Mesenchymal stem cell (in vitro differentiated cells and primary cell): ENCODE measurements at regions not wholly inside any gene's neighbourhood (a gene's known extent, or its start where the extent isn't known, plus 50 kb on each side); places are given as distances from the start of the nearest gene placed in this dataset.

ENCODE experiments used
- DNase-seq: peaks from one replicate; pipeline ENCODE4 v3.0.0-alpha.2; 2013
- H2AFZ ChIP-seq: one replicate; pipeline ENCODE4 v1.6.1; 2013; ENCODE audit warnings: low read depth, mild to moderate bottlenecking, control low read depth, inconsistent platforms, low read length, moderate library complexity
- H2AK5ac ChIP-seq: 2 replicates; pipeline ENCODE4 v1.6.1; 2013; ENCODE audit warnings: low read length, moderate library complexity, mild to moderate bottlenecking, inconsistent platforms; ENCODE audit not compliant: severe bottlenecking
- H2BK120ac ChIP-seq: one replicate; pipeline ENCODE4 v1.6.1; 2013; ENCODE audit warnings: low read depth, mild to moderate bottlenecking, inconsistent platforms, low read length, moderate library complexity
- H2BK12ac ChIP-seq, 2 experiments: one replicate each; pipeline ENCODE4 v1.6.1; 2013; ENCODE audit warnings: inconsistent platforms in 2 of 2, low read length in 2 of 2, mild to moderate bottlenecking in 2 of 2, moderate library complexity in 2 of 2, control low read depth in 1 of 2
- H2BK15ac ChIP-seq: one replicate; pipeline ENCODE4 v1.6.1; 2013; ENCODE audit warnings: mild to moderate bottlenecking, low read depth, inconsistent platforms; ENCODE audit not compliant: poor library complexity, severe bottlenecking
- H2BK5ac ChIP-seq: 2 replicates; pipeline ENCODE4 v1.6.1; 2013; ENCODE audit warnings: low read depth, mild to moderate bottlenecking, low read length, control low read depth, inconsistent platforms; ENCODE audit not compliant: poor library complexity, severe bottlenecking
- H3K14ac ChIP-seq, 2 experiments: one replicate each; pipeline ENCODE4 v1.6.1; 2013; ENCODE audit warnings: inconsistent platforms in 2 of 2, low read length in 2 of 2, control low read depth in 1 of 2, mild to moderate bottlenecking in 1 of 2, moderate library complexity in 1 of 2
- H3K18ac ChIP-seq, 2 experiments: one replicate each; pipeline ENCODE4 v1.6.1; 2013; ENCODE audit warnings: inconsistent platforms in 2 of 2, low read length in 2 of 2, control low read depth in 1 of 2, low read depth in 1 of 2, mild to moderate bottlenecking in 1 of 2
- H3K23ac ChIP-seq, 2 experiments: one replicate each; pipeline ENCODE4 v1.6.1; 2013; ENCODE audit warnings: inconsistent platforms in 2 of 2, low read length in 2 of 2, mild to moderate bottlenecking in 2 of 2, moderate library complexity in 2 of 2, control low read depth in 1 of 2
- H3K27ac ChIP-seq: 2 replicates; pipeline ENCODE4 v1.5.1; 2013; ENCODE audit warnings: mild to moderate bottlenecking, moderate library complexity, low read length, control low read depth, inconsistent platforms; ENCODE audit not compliant: poor library complexity, severe bottlenecking
- H3K27me3 ChIP-seq, 2 experiments: 2 replicates each; pipeline versions ENCODE4 v1.6.1 to v1.7.0; 2013; ENCODE audit warnings: low read length in 2 of 2, mild to moderate bottlenecking in 2 of 2, moderate library complexity in 2 of 2, control low read depth in 1 of 2, inconsistent platforms in 1 of 2; ENCODE audit not compliant: control insufficient read depth in 1 of 2, insufficient read depth in 1 of 2
- H3K36me3 ChIP-seq, 2 experiments: 2 replicates each; pipeline versions ENCODE4 v1.6.1 to v1.7.0; 2013; ENCODE audit warnings: low read length in 2 of 2, control low read depth in 1 of 2, inconsistent platforms in 1 of 2, low read depth in 1 of 2, mild to moderate bottlenecking in 1 of 2; ENCODE audit not compliant: insufficient read depth in 2 of 2, control insufficient read depth in 1 of 2
- H3K4ac ChIP-seq, 2 experiments: one replicate each; pipeline ENCODE4 v1.6.1; 2013; ENCODE audit warnings: inconsistent platforms in 2 of 2, low read length in 2 of 2, mild to moderate bottlenecking in 2 of 2, moderate library complexity in 2 of 2, control low read depth in 1 of 2, low read depth in 1 of 2
- H3K4me1 ChIP-seq: 2 replicates; pipeline ENCODE4 v1.6.1; 2013; ENCODE audit warnings: low read depth, low read length, control low read depth; ENCODE audit not compliant: control insufficient read depth, insufficient read depth
- H3K4me2 ChIP-seq: 2 replicates; pipeline ENCODE4 v1.6.1; 2013; ENCODE audit warnings: low read length, mild to moderate bottlenecking, inconsistent platforms; ENCODE audit not compliant: poor library complexity, severe bottlenecking
- H3K4me3 ChIP-seq, 2 experiments: 2 replicates each; pipeline versions ENCODE4 v1.5.1 to v1.7.0; 2013; ENCODE audit warnings: low read length in 2 of 2, mild to moderate bottlenecking in 2 of 2, control low read depth in 1 of 2, low read depth in 1 of 2; ENCODE audit not compliant: insufficient read depth in 1 of 2
- H3K79me1 ChIP-seq: replicated peaks from 2 replicates; pipeline ENCODE4 v1.6.1; 2013; ENCODE audit warnings: mild to moderate bottlenecking, control low read depth, low read length, inconsistent platforms; ENCODE audit not compliant: poor library complexity, severe bottlenecking
- H3K9ac ChIP-seq: 2 replicates; pipeline ENCODE4 v1.7.0; 2013; ENCODE audit warnings: mild to moderate bottlenecking, low read length, moderate library complexity
- H3K9me3 ChIP-seq: 2 replicates; pipeline ENCODE4 v1.7.0; 2013; ENCODE audit warnings: mild to moderate bottlenecking, low read length; ENCODE audit not compliant: control insufficient read depth
- H4K8ac ChIP-seq: one replicate; pipeline ENCODE4 v1.6.1; 2013; ENCODE audit warnings: inconsistent platforms, mild to moderate bottlenecking, low read length, moderate library complexity
- H4K91ac ChIP-seq: one replicate; pipeline ENCODE4 v1.6.1; 2013; ENCODE audit warnings: mild to moderate bottlenecking, low read length, inconsistent platforms
- WGBS: methylation state at CpG from one replicate; pipeline ENCODE4 v1.1.7; 2013; ENCODE audit warnings: mixed read lengths; 5-methylcytosine and 5-hydroxymethylcytosine counted together

DNA sequence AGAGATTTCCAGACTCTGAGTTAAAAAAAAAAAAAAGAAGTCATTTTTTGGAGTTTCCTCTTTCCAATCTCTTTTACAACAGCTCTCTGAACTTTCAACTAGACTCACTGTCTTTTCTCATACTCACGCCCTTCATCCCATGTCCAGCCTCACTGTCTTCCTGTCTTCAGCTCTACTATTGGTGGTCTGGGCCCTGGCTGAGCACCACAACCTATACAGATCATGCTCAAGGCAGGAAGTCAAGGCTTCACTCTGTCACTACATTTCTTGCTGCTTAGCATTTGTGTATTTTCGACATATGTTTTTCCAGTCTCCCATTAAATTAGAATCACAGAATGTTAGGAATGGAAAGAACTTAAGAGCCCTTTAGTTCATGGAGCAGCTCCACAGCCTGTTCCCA, 106.4 kb upstream of the PPP2R5A start:
- Histone ChIP-seq H3K4ac (no peak overlapping the region), H2BK15ac (no peak overlapping the region), H3K36me3 (no peaks in the 10 kb centered on the region), H4K91ac (no peak overlapping the region), H3K4me3 (no peak overlapping the region), H2BK120ac (no peak overlapping the region), H3K23ac (no peak overlapping the region), H3K14ac (no peak overlapping the region), H4K8ac (no peak overlapping the region), H2BK12ac (no peak overlapping the region), H3K9me3 (no peaks in the 10 kb centered on the region), H3K18ac (peak overlapping the region in 1 of 2 experiments; percentile 91), H3K4me1 (peaks cover 8% of the 10 kb centered on the region), H3K27me3 (no peaks in the 10 kb centered on the region), H3K9ac (no peak overlapping the region), H3K27ac (no peak overlapping the region), H2AK5ac (no peak overlapping the region), H2AFZ (no peak overlapping the region), H3K79me1 (no peaks in the 10 kb centered on the region), H3K4me2 (no peak overlapping the region), H2BK5ac (no peak overlapping the region)
- DNase-seq: no peak
- WGBS: 89% methylated on average over 2 of the region's 2 CpGs

GRCh38 chr1:212179394-212180076, 105.7 kb upstream of the PPP2R5A start:
- DNase-seq: peak; percentile 88
- WGBS: 14% methylated on average over 2 of the region's 2 CpGs
- peak overlapping the region in 1 of 2 experiments; percentile 67 for H3K4ac ChIP-seq
- H2BK5ac ChIP-seq: no peak overlapping the region
- H3K23ac ChIP-seq: no peak overlapping the region
- peak overlapping the region in 1 of 2 experiments; percentile 92 for H3K14ac ChIP-seq
- H3K9ac ChIP-seq: peak overlapping the region; percentile 7
- peak overlapping the region; percentile 73 for H2AK5ac ChIP-seq
- no peak overlapping the region for H3K4me2 ChIP-seq
- H4K8ac ChIP-seq: no peak overlapping the region
- H3K27me3 ChIP-seq: no peaks in the 10 kb centered on the region
- peak overlapping the region; percentile 29 for H2AFZ ChIP-seq
- no peak overlapping the region for H3K4me3 ChIP-seq
- no peaks in the 10 kb centered on the region for H3K79me1 ChIP-seq
- peak overlapping the region; percentile 35 for H3K27ac ChIP-seq
- peak overlapping the region; percentile 72 for H4K91ac ChIP-seq
- H2BK12ac ChIP-seq: peak overlapping the region; percentile 61 to 67
- peak overlapping the region; percentile 54 for H2BK15ac ChIP-seq
- no peaks in the 10 kb centered on the region for H3K9me3 ChIP-seq
- peak overlapping the region; percentile 76 to 91 for H3K18ac ChIP-seq
- H3K36me3 ChIP-seq: no peaks in the 10 kb centered on the region
- peaks cover 8% of the 10 kb centered on the region for H3K4me1 ChIP-seq
- no peak overlapping the region for H2BK120ac ChIP-seq

- Histone ChIP-seq H3K4me1 (peaks cover 8% of the 10 kb centered on the region), H3K4me2 (no peak overlapping the region), H3K4ac (no peak overlapping the region), H2AK5ac (no peak overlapping the region), H2BK12ac (no peak overlapping the region), H3K9ac (no peak overlapping the region), H3K36me3 (no peaks in the 10 kb centered on the region), H3K9me3 (no peaks in the 10 kb centered on the region), H3K79me1 (no peaks in the 10 kb centered on the region), H3K18ac (no peak overlapping the region), H3K27ac (no peak overlapping the region), H2BK5ac (no peak overlapping the region), H3K27me3 (no peaks in the 10 kb centered on the region), H4K91ac (no peak overlapping the region), H4K8ac (no peak overlapping the region), H3K4me3 (no peak overlapping the region), H2AFZ (no peak overlapping the region), H3K14ac (no peak overlapping the region), H3K23ac (no peak overlapping the region), H2BK120ac (no peak overlapping the region), H2BK15ac (no peak overlapping the region)
- DNase-seq: no peak
- WGBS: 95% methylated on average over 2 of the region's 6 CpGs
Observed at GRCh38 chr1:212181015-212181882, 104.0 kb upstream of the PPP2R5A start.

DNA sequence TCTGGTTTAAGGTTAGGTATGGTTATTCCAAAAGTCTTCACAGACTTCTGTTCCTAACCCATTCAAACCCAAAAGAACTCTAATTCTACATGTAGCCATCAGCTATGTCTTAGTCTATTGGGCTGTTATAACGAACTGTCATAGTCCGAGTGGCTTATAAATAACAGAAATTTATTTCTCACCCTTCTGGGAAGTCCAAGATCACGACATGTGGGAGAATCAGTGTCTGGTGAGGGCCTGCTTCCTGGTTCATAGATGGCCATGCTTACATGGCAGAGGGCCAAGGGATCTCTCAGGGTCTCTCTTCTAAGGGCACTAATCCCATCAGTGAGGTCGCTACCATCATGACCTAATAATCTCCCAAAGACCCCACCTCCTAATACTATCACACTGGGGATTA, 103.0 kb upstream of the PPP2R5A start:
- peaks cover 8% of the 10 kb centered on the region for H3K4me1 ChIP-seq
- H2AFZ ChIP-seq: no peak overlapping the region
- 95% methylated on average over 3 of the region's 4 CpGs for WGBS

More for the DNA sequence above, 103.0 kb upstream of the PPP2R5A start:
- Histone ChIP-seq H4K8ac (no peak overlapping the region), H3K27ac (no peak overlapping the region), H2BK12ac (no peak overlapping the region), H2BK15ac (no peak overlapping the region), H2BK5ac (no peak overlapping the region), H3K9me3 (no peaks in the 10 kb centered on the region), H2BK120ac (no peak overlapping the region), H3K9ac (no peak overlapping the region), H3K36me3 (no peaks in the 10 kb centered on the region), H3K4ac (no peak overlapping the region), H4K91ac (no peak overlapping the region), H3K18ac (no peak overlapping the region), H2AK5ac (no peak overlapping the region), H3K27me3 (no peaks in the 10 kb centered on the region), H3K79me1 (no peaks in the 10 kb centered on the region), H3K4me2 (no peak overlapping the region), H3K4me3 (no peak overlapping the region), H3K14ac (no peak overlapping the region), H3K23ac (no peak overlapping the region)
- DNase-seq: no peak
